ENCODE measurements at regions not wholly inside any gene's neighbourhood (a gene's known extent, or its start where the extent isn't known, plus 50 kb on each side); places are given as distances from the start of the nearest gene placed in this dataset.
"Not testable (repeated sequence)": the region's sequence is repeated elsewhere in the genome, so short reads cannot be mapped to it uniquely, and the experiment has no call there.

DNA sequence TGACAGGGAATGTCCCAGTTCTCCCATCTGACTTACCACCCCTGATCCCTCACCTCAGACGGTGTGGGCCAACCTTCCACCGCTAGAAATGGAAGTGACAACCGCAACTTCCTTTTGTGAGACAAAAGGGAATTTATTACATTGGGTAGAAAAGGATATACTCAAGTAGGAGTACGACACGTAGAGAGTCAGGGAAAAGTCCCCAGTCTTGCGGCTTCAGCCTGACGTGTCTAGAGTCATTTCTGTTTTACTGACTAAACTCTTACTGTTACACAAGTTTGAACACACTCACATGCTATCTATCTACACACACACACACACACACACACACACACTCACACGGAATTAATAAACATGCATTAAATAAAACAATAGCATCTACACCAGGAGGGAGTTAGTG, 178.9 kb downstream of the COPRS start:
- Mint-ChIP-seq H3K4me1 (no peaks in the 10 kb centered on the region), H3K27me3 (peaks cover 68% of the 10 kb centered on the region), H3K27ac (ENCODE audit: low read depth) (no peak overlapping the region), H3K36me3 (ENCODE audit: insufficient read depth) (no peaks in the 10 kb centered on the region), H3K9me3 (no peaks in the 10 kb centered on the region), H3K4me3 (no peak overlapping the region)
- DNase-seq (ENCODE audit: low spot score in 2 of 2) (no peak), ATAC-seq (replicated peaks; ENCODE audit: extremely low read depth, poor library complexity, severe bottlenecking) (peak; percentile 40)

DNA sequence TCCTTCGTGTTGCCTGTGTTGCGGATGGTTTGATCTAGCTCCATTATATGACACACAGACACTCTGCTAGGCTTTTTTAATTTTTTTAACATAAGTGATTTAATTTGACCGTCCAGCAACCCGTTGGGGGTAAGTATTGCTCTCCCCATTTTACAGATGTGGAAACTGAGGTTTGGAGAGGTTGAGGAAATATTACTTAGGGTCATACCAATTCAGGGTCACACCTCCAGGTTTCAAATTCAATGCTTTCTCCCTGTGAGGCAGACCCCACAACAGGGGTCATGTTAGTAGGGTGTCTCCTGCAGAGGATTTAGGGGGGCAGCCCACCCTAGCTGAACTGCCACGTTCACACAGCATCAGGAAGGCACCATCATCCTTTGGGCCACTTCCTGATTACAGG, 179.4 kb downstream of the COPRS start:
- ATAC-seq (replicated peaks; ENCODE audit: extremely low read depth, poor library complexity, severe bottlenecking) (no peak), DNase-seq (ENCODE audit: low spot score in 2 of 2) (no peak)
- no peaks in the 10 kb centered on the region for H3K36me3 Mint-ChIP-seq (ENCODE audit: insufficient read depth)
- H3K9me3 Mint-ChIP-seq = no peaks in the 10 kb centered on the region
- no peak overlapping the region for H3K4me3 Mint-ChIP-seq
- H3K4me1 Mint-ChIP-seq = no peaks in the 10 kb centered on the region
- H3K27me3 Mint-ChIP-seq = peaks cover 72% of the 10 kb centered on the region
- H3K27ac Mint-ChIP-seq (ENCODE audit: low read depth) = no peak overlapping the region

DNA sequence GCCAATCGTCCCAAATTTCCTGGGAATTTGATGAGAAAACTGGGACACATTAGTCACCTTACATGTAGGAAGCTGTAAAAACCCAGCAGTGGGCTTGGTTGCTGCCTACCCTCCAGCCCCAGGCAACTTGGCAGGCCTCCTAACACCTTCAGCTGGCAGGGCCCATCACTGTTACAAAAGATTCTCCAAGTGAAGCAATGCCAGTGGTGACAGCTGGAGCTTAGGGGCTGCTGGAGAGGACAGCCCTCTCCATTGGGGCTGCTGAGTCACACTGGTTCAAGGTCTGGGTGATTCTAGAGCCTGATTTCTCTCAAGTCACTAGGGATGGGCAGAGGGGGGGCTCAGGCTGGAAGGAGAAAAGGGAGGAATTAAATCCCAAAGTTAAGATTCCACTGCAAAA, 180.6 kb downstream of the COPRS start:
- ATAC-seq (replicated peaks; ENCODE audit: extremely low read depth, poor library complexity, severe bottlenecking) = no peak
- Mint-ChIP-seq H3K9me3 (no peaks in the 10 kb centered on the region), H3K4me1 (no peaks in the 10 kb centered on the region), H3K4me3 (no peak overlapping the region), H3K36me3 (ENCODE audit: insufficient read depth) (no peaks in the 10 kb centered on the region), H3K27ac (ENCODE audit: low read depth) (no peak overlapping the region), H3K27me3 (peaks cover 74% of the 10 kb centered on the region)
- no peak for DNase-seq (ENCODE audit: low spot score in 2 of 2)

DNA sequence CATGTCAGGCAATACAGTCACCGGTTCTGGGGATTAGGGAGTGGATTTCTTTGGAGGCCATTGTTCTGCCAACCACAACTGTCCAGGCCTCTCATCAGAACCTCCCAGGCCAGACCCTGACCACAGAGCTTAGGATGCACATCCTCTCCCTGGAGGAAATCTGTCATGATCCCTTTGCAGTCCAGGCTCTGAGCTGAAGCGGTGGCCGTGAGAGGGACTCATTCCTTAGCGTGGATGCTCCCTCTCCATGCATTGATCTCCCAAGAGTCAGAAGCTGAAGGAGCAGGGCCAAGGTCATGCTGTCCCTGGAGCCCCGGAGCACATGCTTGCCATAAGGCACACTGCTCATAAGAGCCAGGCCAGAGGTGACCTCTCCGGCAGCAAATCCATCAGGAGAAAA, 181.4 kb downstream of the COPRS start:
- H3K4me3 Mint-ChIP-seq = no peak overlapping the region
- H3K4me1 Mint-ChIP-seq = no peaks in the 10 kb centered on the region
- peaks cover 74% of the 10 kb centered on the region for H3K27me3 Mint-ChIP-seq
- DNase-seq (ENCODE audit: low spot score in 2 of 2) = no peak
- no peaks in the 10 kb centered on the region for H3K9me3 Mint-ChIP-seq
- no peaks in the 10 kb centered on the region for H3K36me3 Mint-ChIP-seq (ENCODE audit: insufficient read depth)
- H3K27ac Mint-ChIP-seq (ENCODE audit: low read depth) = no peak overlapping the region
- ATAC-seq (replicated peaks; ENCODE audit: extremely low read depth, poor library complexity, severe bottlenecking) = no peak

DNA sequence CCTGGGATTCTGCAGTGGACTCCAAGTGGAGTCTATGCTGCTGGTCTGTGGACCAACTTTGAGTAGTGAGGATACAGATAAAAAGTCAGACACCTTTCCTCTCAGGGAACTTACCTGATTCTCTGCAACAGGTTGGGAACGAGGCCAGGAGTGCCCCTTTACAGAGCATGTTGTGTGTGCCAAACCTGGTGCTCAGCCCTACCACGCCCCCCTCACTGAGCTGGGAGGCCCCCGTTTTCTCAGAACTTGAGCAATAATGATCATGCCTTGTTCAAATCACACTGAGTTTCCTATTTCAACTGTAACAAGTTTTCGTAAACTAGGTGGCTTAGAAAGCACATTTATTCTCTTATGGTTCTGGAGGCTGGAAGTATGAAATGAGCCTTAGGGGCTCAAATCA, 182.0 kb downstream of the COPRS start:
- DNase-seq (ENCODE audit: low spot score in 2 of 2) = no peak
- no peak overlapping the region for H3K27ac Mint-ChIP-seq (ENCODE audit: low read depth)
- no peak overlapping the region for H3K4me3 Mint-ChIP-seq
- H3K4me1 Mint-ChIP-seq = no peaks in the 10 kb centered on the region
- no peak for ATAC-seq (replicated peaks; ENCODE audit: extremely low read depth, poor library complexity, severe bottlenecking)
- H3K27me3 Mint-ChIP-seq = peaks cover 74% of the 10 kb centered on the region
- H3K36me3 Mint-ChIP-seq (ENCODE audit: insufficient read depth) = no peaks in the 10 kb centered on the region
- H3K9me3 Mint-ChIP-seq = no peaks in the 10 kb centered on the region

DNA sequence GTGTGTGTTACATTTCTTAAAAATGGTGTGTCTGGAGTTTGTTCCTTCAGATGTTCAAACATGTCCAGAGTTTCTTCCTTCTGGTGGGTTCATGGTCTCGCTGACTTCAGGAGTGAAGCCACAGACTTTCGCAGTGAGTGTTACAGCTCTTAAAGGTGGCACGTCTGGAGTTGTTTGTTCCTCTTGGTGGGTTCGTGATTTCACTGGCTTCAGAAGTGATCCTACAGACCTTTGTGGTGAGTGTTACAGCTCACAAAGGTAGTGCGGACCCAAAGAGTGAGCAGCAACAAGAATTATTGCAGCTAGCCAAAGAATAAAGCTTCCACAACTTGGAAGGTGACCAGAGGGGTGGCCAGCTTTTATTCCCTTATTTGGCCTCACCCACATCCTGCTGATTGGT, 183.7 kb downstream of the COPRS start:
- H3K27ac Mint-ChIP-seq (ENCODE audit: low read depth); ATAC-seq (replicated peaks; ENCODE audit: extremely low read depth, poor library complexity, severe bottlenecking); H3K4me3 Mint-ChIP-seq; H3K4me1 Mint-ChIP-seq; H3K36me3 Mint-ChIP-seq (ENCODE audit: insufficient read depth); DNase-seq (ENCODE audit: low spot score in 2 of 2); H3K9me3 Mint-ChIP-seq: not testable (repeated sequence)
- peaks cover 81% of the 10 kb centered on the region for H3K27me3 Mint-ChIP-seq

DNA sequence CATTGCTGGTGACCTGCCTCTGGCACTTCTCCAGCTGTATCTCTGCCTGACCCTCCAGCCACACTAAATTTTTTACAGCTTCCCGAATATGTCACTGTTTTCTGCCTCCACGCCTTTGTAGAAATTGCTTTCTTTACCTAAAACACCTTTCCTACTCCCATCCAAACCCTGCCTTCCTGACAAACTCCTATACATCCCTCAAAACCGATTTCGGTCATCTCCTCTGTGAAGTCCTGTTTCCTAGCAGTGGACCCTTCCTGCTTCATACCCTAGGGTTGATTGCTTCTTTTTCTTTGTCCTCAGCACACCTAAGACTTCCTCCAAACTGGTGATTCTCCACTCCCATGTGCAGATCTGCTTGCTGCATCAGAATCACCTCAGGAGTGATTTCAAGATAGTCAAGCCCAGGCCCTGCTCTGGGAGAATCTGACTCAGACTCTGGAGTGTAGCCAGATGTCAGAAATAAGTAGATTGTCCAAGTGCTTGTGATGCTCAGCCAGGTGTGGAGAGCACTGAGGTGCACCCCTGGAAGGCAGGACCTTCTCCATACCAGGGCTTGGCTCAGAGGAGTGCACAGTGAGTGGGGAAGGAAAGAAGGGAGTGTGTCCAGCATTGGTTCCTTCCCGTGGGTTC, 184.2 kb downstream of the COPRS start:
- Mint-ChIP-seq H3K9me3 (no peaks in the 10 kb centered on the region), H3K27ac (ENCODE audit: low read depth) (no peak overlapping the region), H3K4me3 (no peak overlapping the region), H3K27me3 (peaks cover 81% of the 10 kb centered on the region), H3K4me1 (no peaks in the 10 kb centered on the region), H3K36me3 (ENCODE audit: insufficient read depth) (no peaks in the 10 kb centered on the region)
- DNase-seq (ENCODE audit: low spot score in 2 of 2) (no peak), ATAC-seq (replicated peaks; ENCODE audit: extremely low read depth, poor library complexity, severe bottlenecking) (no peak)

DNA sequence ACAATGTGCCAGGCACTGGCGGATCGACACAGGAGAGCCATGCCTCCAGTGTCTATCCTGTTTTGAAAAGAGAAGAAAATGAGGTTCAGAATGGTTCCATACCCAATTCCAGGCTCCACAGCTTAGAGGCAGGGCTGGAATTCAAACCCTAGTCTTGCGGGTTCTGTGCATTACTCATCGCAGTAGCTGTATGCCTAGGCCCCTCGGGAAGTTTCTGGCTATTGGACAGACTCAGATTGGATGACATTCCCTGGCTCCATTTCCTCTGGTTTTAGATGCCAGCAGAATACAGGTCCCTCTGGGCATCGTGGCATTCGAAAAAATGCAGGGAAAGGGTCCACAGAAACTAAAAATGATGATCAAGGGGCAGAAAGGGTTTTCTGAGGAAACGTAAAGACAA, 184.7 kb downstream of the COPRS start:
- Mint-ChIP-seq H3K27ac (ENCODE audit: low read depth) (no peak overlapping the region), H3K27me3 (peaks cover 81% of the 10 kb centered on the region), H3K9me3 (no peaks in the 10 kb centered on the region), H3K4me1 (no peaks in the 10 kb centered on the region), H3K36me3 (ENCODE audit: insufficient read depth) (no peaks in the 10 kb centered on the region), H3K4me3 (no peak overlapping the region)
- DNase-seq (ENCODE audit: low spot score in 2 of 2) (no peak), ATAC-seq (replicated peaks; ENCODE audit: extremely low read depth, poor library complexity, severe bottlenecking) (no peak)

DNA sequence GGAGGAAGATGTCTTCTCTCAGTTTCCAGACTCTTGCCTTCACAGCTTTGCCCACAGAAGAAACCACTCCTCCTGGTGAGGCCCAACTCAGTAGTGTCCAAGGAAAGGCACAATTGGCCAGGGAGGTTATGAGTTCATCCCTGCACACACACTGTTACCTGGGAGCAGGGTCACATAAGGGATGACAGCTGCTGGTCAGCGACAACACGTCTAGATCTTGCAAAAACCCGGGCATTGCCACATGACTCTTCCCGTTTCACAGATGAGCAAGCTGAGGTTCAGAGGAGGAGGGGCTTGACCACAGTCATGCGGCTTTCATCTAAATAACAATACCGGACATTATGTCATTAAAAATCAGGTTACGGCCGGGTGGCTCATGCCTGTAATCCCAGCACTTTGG, 186.0 kb downstream of the COPRS start:
- H3K4me3 Mint-ChIP-seq = no peak overlapping the region
- DNase-seq (ENCODE audit: low spot score in 2 of 2) = no peak
- ATAC-seq (replicated peaks; ENCODE audit: extremely low read depth, poor library complexity, severe bottlenecking) = no peak
- H3K27me3 Mint-ChIP-seq = peaks cover 88% of the 10 kb centered on the region
- no peaks in the 10 kb centered on the region for H3K36me3 Mint-ChIP-seq (ENCODE audit: insufficient read depth)
- no peaks in the 10 kb centered on the region for H3K4me1 Mint-ChIP-seq
- H3K27ac Mint-ChIP-seq (ENCODE audit: low read depth) = no peak overlapping the region
- H3K9me3 Mint-ChIP-seq = no peaks in the 10 kb centered on the region

DNA sequence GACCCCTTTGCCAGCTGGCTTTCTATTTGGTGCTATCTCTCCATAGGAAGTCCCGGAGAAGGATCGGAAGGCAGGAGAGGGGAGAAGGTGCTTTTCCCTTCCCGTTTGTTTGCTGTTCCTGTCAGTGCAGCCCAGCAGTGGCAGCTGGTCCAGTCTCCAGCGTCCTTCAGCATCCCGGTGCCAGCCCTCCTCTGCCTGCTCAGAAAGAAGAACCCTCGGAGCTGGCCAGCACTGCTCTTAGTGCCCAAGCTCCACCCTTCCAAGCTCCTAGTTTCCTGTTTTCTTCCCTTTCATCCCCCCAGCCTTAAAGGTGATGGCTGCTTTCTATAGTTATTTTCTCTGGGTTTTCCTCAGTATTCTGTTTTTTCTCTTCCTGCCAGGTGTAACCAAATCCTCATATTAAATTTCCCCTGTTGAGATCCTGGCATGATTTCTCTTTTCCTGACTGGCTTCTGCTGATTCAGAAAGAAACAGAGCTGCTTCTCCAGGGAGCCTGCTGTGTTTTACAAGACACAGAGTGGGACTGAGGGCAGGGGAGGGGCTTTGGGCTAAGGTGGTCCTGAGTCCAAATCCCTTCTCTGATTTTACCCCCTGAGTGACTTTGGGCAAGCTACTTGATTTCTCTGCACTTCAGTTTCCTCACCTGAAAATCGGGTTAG, 186.8 kb downstream of the COPRS start:
- Mint-ChIP-seq H3K36me3 (ENCODE audit: insufficient read depth) (no peaks in the 10 kb centered on the region), H3K27ac (ENCODE audit: low read depth) (peak overlapping the region; percentile 16), H3K9me3 (no peaks in the 10 kb centered on the region), H3K4me3 (no peak overlapping the region), H3K4me1 (no peaks in the 10 kb centered on the region), H3K27me3 (peaks cover 88% of the 10 kb centered on the region)
- DNase-seq (ENCODE audit: low spot score in 2 of 2) = no peak
- ATAC-seq (replicated peaks; ENCODE audit: extremely low read depth, poor library complexity, severe bottlenecking) = no peak

DNA sequence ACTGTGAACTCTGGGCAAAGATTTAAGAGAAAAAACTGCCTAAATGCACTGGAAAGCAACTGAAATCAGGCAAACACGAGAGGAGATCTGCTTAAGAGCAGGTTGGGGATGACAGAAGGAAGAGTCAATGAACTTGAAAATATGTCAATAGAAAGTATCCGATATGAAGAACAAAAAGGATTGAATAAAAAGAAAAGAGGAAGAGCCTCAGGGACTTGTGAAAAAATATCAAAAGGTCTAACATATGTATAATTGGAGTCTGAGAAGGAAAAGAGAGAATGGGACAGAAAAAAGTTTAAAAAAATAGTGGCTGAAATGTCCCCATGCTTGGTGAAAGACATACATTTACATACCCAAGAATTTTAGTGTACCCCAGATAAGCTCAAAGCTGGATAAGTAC, 195.5 kb downstream of the COPRS start:
- Mint-ChIP-seq H3K27ac (ENCODE audit: low read depth) (no peak overlapping the region), H3K27me3 (peaks cover 48% of the 10 kb centered on the region), H3K36me3 (ENCODE audit: insufficient read depth) (peaks cover 4% of the 10 kb centered on the region), H3K4me3 (no peak overlapping the region), H3K9me3 (peaks cover 14% of the 10 kb centered on the region), H3K4me1 (no peaks in the 10 kb centered on the region)
- ATAC-seq (replicated peaks; ENCODE audit: extremely low read depth, poor library complexity, severe bottlenecking) (no peak), DNase-seq (ENCODE audit: low spot score in 2 of 2) (no peak)

DNA sequence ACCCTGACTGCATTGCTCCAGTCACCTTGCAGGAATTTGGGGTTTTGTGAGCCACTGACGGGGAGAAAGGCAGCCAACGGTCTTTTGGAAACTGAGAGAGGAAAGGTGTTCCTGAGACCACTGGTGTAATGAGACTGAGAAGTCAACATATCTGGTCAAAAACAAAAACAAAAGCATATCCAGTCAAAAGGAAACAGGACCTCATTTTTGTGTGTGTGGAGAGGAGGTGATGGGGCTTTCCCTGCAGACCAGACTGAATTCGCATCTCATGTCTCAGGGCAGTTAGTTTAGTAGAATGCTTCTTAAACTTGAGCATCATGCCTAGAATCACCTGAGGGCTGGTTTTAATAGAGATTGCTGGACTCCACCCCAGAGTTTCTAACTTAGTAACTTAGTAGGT, 198.4 kb downstream of the COPRS start:
- H3K27ac Mint-ChIP-seq (ENCODE audit: low read depth) = no peak overlapping the region
- DNase-seq (ENCODE audit: low spot score in 2 of 2) (no peak), ATAC-seq (replicated peaks; ENCODE audit: extremely low read depth, poor library complexity, severe bottlenecking) (no peak)
- H3K4me3 Mint-ChIP-seq = no peak overlapping the region
- no peaks in the 10 kb centered on the region for H3K4me1 Mint-ChIP-seq
- H3K9me3 Mint-ChIP-seq = peaks cover 14% of the 10 kb centered on the region
- H3K36me3 Mint-ChIP-seq (ENCODE audit: insufficient read depth) = peaks cover 4% of the 10 kb centered on the region
- H3K27me3 Mint-ChIP-seq = peaks cover 43% of the 10 kb centered on the region

DNA sequence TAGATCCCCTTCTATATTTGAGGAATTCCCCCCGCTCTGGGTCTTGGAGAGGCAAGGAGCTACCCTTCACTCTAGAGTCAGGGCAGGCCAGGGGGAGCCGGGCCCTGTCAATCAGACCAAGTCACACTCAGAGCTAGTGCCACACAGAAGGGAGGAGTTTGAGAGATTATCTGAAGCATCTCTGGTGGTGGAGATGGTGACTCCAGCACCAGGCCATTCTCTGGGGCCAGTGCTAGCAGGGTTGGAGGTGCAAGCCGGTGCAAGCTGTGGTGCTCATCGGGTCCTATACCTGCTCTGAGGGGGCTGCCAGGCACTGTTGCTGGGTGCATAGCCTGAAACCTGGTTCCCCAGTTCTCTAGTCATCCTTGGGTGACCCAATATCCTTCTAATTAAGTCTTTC, 201.2 kb downstream of the COPRS start:
- ATAC-seq (replicated peaks; ENCODE audit: extremely low read depth, poor library complexity, severe bottlenecking) (no peak), DNase-seq (ENCODE audit: low spot score in 2 of 2) (no peak)
- no peaks in the 10 kb centered on the region for H3K36me3 Mint-ChIP-seq (ENCODE audit: insufficient read depth)
- peaks cover 7% of the 10 kb centered on the region for H3K4me1 Mint-ChIP-seq
- peaks cover 4% of the 10 kb centered on the region for H3K9me3 Mint-ChIP-seq
- peaks cover 32% of the 10 kb centered on the region for H3K27me3 Mint-ChIP-seq
- no peak overlapping the region for H3K4me3 Mint-ChIP-seq
- H3K27ac Mint-ChIP-seq (ENCODE audit: low read depth) = peak overlapping the region; percentile 59
